AML-193 (cell line): ENCODE measurements at regions not wholly inside any gene's neighbourhood (a gene's known extent, or its start where the extent isn't known, plus 50 kb on each side); places are given as distances from the start of the nearest gene placed in this dataset.
"Not testable (repeated sequence)": the region's sequence is repeated elsewhere in the genome, so short reads cannot be mapped to it uniquely, and the experiment has no call there.

ENCODE experiments used
- DNase-seq, 2 experiments: peaks; one replicate each; lab custom pipeline; 2025; lab: John Stamatoyannopoulos, UW

DNA sequence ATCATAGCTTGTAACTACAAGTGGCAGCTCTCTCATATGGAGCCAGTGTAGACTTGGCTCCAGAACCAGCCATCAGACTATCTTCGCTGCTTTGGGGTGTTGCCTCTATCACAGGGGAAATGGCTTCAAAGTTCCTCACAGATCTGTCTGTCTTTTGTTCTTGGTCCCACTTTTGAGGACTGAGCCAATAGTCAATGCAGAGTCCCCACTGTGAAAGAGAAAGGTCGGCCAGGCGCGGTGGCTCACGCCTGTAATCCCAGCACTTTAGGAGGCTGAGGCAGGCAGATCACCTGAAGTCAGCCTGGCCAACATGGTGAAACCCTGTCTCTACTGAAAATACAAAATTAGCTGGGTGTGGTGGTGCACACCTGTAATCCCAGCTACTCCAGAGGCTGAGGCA, 86.9 kb upstream of the FZD7 start:
- not testable (repeated sequence) for DNase-seq

- no peak for DNase-seq
Measured at GRCh38 chr2:201947287-201947686, 86.4 kb upstream of the FZD7 start.

DNA sequence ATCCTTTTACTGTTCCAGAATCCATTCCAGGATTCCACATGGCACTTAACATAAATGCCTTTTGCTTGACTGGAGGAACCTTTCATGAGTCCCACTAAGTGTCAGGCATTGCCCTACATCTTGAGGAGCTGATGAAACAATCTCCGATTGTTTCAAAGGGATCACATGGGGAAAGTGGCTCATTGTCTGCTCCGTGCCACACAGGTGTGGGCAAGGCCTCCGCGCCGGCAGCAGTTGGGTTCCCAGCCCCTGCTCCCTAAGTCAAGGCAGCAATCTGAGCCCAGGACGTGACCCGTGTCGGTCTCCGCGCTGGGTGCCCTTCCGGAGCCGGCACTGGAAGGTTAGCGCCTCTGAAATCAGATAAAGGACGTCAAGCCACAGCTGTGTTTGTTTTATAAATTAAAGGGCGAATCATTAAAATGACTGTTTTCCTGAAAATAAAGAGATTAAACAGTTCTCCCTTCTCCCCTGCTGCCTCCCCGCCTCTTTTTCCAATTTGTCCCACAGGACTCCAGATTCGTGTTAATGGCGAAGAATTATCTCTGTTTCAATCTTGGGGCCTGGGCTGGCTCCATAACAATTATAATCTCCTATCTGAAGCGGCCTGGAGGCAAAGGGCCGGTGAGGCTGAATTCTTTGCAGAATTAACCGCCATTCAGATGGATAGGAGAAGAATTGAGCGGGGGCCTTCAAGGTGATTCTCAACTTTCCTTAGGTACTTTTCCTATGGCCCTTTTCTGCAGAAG, 84.3 kb upstream of the FZD7 start:
- DNase-seq: no peak

DNA sequence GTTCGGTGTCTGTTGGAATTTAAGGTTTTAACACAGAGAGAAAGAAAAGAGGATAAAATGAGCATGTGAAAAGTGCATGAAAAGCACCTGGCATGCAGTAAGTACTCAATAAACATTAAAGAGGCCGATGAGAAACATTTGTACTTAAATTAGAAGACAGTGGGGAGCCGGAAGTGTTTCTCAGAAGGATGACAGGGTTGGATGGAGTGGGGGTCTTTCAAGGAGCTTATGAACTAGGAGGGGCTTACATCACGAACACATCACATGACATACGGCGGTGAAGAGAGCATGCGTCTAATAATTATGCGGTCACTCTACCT, 83.8 kb upstream of the FZD7 start:
- no peak for DNase-seq

- DNase-seq: no peak
Measured at GRCh38 chr2:201950606-201951005, 83.0 kb upstream of the FZD7 start.

DNA sequence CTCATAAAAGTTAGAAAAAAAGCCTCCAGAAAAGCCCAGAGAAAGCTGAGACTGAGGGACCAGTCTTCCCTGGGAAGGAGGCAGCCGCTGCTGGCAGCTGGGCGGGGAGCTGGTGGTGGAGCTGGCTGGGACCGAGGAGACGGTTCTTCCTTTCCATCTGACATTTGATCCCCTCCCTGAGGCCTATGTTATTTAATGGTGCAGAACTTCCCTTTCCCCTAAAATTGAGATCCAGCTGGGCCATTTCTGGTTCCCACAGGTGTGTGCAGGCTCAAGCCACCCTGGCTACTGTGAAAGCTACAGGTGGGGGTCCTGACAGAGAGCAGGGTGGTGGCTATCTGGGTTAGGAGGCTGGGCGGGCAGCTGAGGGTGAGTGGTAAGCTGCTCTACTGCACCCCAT, 81.5 kb upstream of the FZD7 start:
- no peak for DNase-seq

GRCh38 chr2:201953396-201953795, 80.3 kb upstream of the FZD7 start:
- DNase-seq: no peak

- DNase-seq: no peak
Measured at GRCh38 chr2:201953880-201954279, 79.8 kb upstream of the FZD7 start.

GRCh38 chr2:201955231-201955630, 78.4 kb upstream of the FZD7 start:
- DNase-seq: no peak

- DNase-seq: no peak
Measured at GRCh38 chr2:201955702-201956141, 77.9 kb upstream of the FZD7 start.

- DNase-seq: no peak
Measured at GRCh38 chr2:201956361-201956760, 77.3 kb upstream of the FZD7 start.

DNA sequence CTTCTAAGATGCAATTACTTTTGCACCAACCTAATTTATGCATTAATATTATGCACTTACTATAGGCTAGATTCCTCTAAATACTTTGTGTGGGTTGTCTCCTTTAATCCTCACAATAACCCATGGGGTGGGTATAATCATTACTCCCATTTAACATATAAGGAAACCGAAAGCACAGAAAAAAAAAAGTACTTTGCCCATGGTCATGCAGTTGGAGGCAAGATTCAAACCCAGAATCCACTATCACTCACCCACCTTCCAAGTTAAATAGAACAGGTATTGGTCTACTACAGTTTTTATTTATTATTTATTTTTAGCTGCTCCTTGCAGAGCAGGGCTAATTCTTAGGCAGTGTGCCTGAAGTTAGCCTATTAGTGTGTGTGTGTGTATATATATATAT, 76.6 kb upstream of the FZD7 start:
- no peak for DNase-seq

GRCh38 chr2:201959198-201959597, 74.5 kb upstream of the FZD7 start:
- DNase-seq: no peak

DNA sequence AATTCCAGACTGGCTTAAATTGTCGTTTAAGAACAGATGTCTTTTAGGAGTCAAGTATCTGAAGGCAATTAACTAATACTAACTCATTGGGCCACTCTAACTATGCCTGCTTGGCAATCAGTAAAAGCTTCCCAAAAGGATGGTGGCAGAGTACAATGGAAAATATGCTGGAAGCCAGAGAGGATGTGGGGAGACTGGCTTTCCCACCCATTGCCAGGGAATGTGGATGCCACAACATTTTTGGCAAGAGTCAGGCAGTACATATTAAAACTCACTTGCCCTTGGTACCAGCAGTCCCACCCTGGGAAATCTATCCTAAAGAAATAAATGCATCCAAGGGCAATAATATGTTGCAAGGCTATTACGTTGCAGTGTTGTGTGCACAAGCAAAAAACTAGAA, 74.0 kb upstream of the FZD7 start:
- DNase-seq: no peak

DNA sequence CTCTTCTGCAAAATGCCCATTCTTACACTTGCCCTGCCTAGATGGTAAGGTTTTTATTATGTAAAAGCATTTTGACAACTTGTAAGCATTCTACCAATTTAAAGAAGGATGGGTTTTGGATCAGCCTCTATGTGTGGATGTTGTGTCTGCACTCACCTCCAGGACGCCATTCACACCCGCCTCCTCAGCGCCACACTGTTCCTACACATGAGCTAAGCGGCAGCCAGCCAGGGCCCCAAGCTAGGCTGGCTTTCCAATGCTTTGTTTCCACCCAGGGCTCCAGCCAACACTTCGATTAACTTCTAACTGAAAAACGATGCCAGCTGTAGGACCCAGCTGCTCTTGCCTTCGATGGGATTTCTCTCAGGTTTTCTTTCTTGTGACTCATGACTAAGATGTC, 73.3 kb upstream of the FZD7 start:
- DNase-seq: no peak

- no peak for DNase-seq
Measured at GRCh38 chr2:201961401-201961800, 72.3 kb upstream of the FZD7 start.

- no peak for DNase-seq
Measured at GRCh38 chr2:201962774-201963562, 70.7 kb upstream of the FZD7 start.

GRCh38 chr2:201964011-201964410, 69.6 kb upstream of the FZD7 start:
- DNase-seq: no peak

DNA sequence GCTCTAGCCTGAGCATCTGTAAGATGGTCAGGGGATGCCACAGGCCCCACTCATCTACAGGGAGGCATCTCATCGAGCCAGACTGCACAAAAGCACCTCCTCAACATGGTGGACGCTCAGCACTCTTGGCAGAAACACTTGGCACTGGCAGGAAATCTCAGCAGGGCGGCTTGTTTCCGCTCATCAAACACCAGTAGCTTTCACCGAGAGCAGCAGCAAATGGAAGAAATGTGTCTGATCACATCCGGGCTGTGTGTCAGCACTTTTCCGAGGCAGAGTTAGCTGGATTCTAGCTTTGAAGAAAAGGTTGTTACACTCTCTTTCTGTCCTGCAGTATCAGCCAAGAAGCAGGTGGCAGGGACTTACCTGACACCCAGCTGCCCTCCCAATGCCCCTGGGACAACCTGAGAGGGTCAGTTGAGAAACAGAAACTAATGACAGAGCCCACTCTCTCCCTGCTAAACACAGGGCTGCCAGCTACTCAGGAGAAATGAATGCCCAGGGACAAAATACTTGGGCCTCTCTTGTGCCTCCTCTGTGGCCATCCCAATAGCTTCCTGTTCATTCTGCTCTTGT, 68.9 kb upstream of the FZD7 start:
- no peak for DNase-seq

DNA sequence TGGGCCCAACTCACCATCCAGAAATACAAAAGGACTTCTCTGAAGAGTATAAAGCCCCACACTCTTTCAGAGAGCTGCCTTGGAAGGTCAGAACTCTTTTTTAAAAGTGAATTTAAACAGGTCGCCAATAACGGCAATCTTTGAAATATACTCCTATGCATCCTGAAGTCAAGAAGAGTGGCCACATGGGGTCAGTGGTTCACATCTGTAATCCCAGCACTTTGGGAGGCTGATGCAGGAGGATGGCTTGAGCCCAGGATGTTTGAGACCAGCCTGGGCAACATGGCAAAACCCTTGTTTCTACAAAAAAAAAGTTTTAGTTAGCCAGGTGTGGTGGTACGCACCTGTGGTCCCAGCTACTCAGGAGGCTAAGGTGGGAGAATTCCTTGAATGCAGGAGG, 68.1 kb upstream of the FZD7 start:
- no peak for DNase-seq

- no peak for DNase-seq
Measured at GRCh38 chr2:201966691-201967438, 66.8 kb upstream of the FZD7 start.

DNA sequence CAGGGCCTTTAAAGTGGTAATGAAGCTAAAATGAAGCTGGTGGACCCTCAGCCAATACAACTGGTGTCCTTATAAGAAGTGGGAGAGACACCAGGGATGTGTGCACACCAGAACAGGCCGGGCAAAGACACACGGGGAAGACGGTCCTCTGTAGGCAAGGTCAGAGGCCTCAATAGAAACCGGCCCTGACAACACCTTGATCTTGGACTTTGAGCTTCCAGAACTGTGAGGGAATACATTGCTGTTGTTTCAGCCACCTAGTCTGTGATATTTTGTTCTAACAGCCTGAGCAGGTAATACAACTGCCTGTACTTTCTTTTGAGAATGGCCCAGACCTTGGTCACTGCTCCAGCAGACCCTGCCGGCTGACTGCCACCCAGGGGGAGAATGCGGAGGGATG, 65.6 kb upstream of the FZD7 start:
- DNase-seq: no peak

GRCh38 chr2:201968476-201968875, 65.2 kb upstream of the FZD7 start:
- DNase-seq: no peak
